OCI-LY3 (cell line): ENCODE measurements at regions not wholly inside any gene's neighbourhood (a gene's known extent, or its start where the extent isn't known, plus 50 kb on each side); places are given as distances from the start of the nearest gene placed in this dataset.

Experiments used
- CTCF ChIP-seq: fragments of 200-600, 300-600 bp; sonication (generic); IDR thresholded peaks from 2 replicates; pipeline ENCODE4 v1.5.1; 2014; ENCODE audit warnings: antibody characterized with exemption, low read length, low read depth
- EZH2phosphoT487 ChIP-seq: fragments of 200-600 bp; shearing (Covaris generic); IDR thresholded peaks from 2 replicates; pipeline ENCODE4 v1.6.1; 2018; ENCODE audit warnings: antibody characterized with exemption, mixed run types, low read depth

- TF ChIP-seq CTCF: no peak
- TF ChIP-seq EZH2phosphoT487: no peak
These were observed 603.5 kb upstream of the ADAMTS5 start for GRCh38 chr21:27570306-27570868.
